Mesothelial cell of epicardium (in vitro differentiated cells): ENCODE measurements at regions not wholly inside any gene's neighbourhood (a gene's known extent, or its start where the extent isn't known, plus 50 kb on each side); places are given as distances from the start of the nearest gene placed in this dataset.

Experiments
- DNase-seq, 2 experiments: peaks; one replicate each; pipeline ENCODE4 v3.0.0; 2021; ENCODE audit warnings: low spot score in 2 of 2; ENCODE audit not compliant: unreplicated experiment in 2 of 2
- H3K27ac Mint-ChIP-seq: 2 replicates; pipeline ENCODE4 v1.8.0; 2021; ENCODE audit warnings: mixed read lengths
- H3K27me3 Mint-ChIP-seq: 2 replicates; pipeline ENCODE4 v1.8.0; 2021; ENCODE audit warnings: low read depth, mixed read lengths
- H3K36me3 Mint-ChIP-seq: 2 replicates; pipeline ENCODE4 v1.8.0; 2021; ENCODE audit warnings: mixed read lengths
- H3K4me1 Mint-ChIP-seq: 2 replicates; pipeline ENCODE4 v1.8.0; 2021; ENCODE audit warnings: mixed read lengths
- H3K4me3 Mint-ChIP-seq: 2 replicates; pipeline ENCODE4 v1.8.0; 2021; ENCODE audit warnings: mild to moderate bottlenecking, moderate library complexity, mixed read lengths
- H3K9me3 Mint-ChIP-seq: 2 replicates; pipeline ENCODE4 v1.8.0; 2021; ENCODE audit warnings: mixed read lengths
- CTCF ChIP-seq: fragments of 200-600 bp; sonication (generic); IDR thresholded peaks from one replicate; pipeline ENCODE4 v1.5.0; 2021; ENCODE audit warnings: antibody characterized with exemption; ENCODE audit not compliant: unreplicated experiment

DNA sequence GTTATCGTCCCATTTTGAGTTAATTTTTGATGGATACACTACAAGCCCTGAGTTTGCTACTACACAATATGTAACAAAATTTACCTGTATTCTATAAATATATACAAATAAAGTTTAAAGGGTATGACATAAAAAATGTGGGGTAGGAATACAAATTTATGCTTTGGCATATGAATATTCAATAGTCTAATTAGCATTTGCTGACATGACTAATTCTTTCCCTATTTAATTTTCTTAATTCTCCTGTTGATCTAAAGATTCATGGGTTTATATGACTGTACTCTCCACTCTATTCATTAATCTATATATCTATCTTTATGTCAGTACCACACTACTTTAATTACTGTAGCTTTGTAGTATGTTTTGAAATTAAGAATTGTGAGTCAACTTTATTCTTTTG lies 1840.7 kb upstream of the FLRT2 start:
- Mint-ChIP-seq H3K4me1 (peaks cover 6% of the 10 kb centered on the region), H3K27ac (no peak overlapping the region), H3K9me3 (peaks cover 29% of the 10 kb centered on the region), H3K4me3 (no peak overlapping the region), H3K27me3 (no peaks in the 10 kb centered on the region), H3K36me3 (peaks cover 10% of the 10 kb centered on the region)
- no peak for TF ChIP-seq CTCF
- no peak for DNase-seq

- Mint-ChIP-seq H3K36me3 (no peaks in the 10 kb centered on the region), H3K4me3 (no peak overlapping the region), H3K27me3 (no peaks in the 10 kb centered on the region), H3K9me3 (peaks cover 4% of the 10 kb centered on the region), H3K4me1 (peaks cover 6% of the 10 kb centered on the region), H3K27ac (no peak overlapping the region)
- TF ChIP-seq CTCF = no peak
- no peak for DNase-seq
Measured at GRCh38 chr14:83697099-83697498, 1832.8 kb upstream of the FLRT2 start.

DNA sequence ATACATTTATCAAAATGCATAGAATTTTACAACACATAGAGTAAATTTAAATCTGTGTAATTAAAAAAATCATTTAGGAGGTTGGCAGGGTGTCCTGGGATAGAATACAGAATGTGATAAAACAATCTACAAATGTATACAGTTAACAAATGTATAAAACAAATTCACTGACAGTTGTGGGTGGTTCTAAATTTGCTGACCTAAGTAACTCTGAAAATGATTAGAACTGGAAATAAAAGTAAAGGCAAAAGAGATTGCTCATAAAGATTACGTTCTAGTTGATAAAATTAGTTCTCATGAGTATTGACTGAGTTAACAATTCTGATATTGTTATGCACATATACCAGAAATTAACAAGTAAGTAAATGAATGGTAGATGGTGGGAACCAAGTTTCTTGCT lies 1827.3 kb upstream of the FLRT2 start:
- H3K27me3 Mint-ChIP-seq = no peaks in the 10 kb centered on the region
- H3K4me3 Mint-ChIP-seq = no peak overlapping the region
- no peak for DNase-seq
- no peak overlapping the region for H3K27ac Mint-ChIP-seq
- peaks cover 4% of the 10 kb centered on the region for H3K9me3 Mint-ChIP-seq
- H3K36me3 Mint-ChIP-seq = no peaks in the 10 kb centered on the region
- H3K4me1 Mint-ChIP-seq = peaks cover 6% of the 10 kb centered on the region
- TF ChIP-seq CTCF = no peak

DNA sequence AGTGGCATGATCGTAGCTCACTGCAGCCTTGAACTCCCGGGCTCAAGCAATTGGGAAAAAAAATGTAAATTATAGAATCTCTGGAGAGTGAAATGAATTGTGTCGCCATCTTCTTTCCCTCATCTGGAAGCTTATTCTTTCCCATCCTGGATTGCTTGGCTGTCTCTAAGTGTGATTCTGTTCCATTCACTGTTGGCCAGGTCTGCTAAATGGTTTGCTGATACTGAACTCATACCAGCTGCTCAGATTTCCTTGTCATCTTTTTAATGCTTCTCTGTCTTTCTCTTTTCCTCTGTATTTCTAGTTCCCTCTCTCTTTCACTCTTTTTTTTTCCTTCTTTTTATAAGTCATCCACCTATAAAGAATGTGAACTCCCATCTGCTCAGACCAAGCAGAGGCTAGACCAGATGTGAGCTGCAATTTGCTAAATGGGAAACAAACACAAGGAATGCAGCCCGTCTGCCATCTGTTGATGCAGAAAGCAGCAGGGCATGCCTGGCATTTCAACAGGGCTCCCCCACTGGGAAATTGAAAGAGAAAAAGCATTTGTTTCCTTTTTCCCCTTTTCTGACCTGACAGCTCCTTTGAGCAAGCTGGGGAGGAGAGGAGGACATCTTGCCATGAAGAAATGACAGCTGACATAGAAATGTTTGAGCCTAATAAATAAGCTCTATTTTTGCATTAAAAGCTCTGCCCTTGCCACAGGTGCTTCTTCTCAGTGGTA lies 1823.6 kb upstream of the FLRT2 start:
- Mint-ChIP-seq H3K36me3 (peaks cover 7% of the 10 kb centered on the region), H3K4me3 (no peak overlapping the region), H3K4me1 (peaks cover 6% of the 10 kb centered on the region), H3K27me3 (no peaks in the 10 kb centered on the region), H3K27ac (no peak overlapping the region), H3K9me3 (no peaks in the 10 kb centered on the region)
- DNase-seq = no peak
- no peak for TF ChIP-seq CTCF

- Mint-ChIP-seq H3K27me3 (no peaks in the 10 kb centered on the region), H3K4me1 (peaks cover 6% of the 10 kb centered on the region), H3K36me3 (peaks cover 7% of the 10 kb centered on the region), H3K4me3 (no peak overlapping the region), H3K9me3 (no peaks in the 10 kb centered on the region), H3K27ac (no peak overlapping the region)
- TF ChIP-seq CTCF = no peak
- DNase-seq = no peak
Measured at GRCh38 chr14:83707056-83707455, 1822.9 kb upstream of the FLRT2 start.
